Prostate gland (tissue), 2 donors: ENCODE measurements at regions not wholly inside any gene's neighbourhood (a gene's known extent, or its start where the extent isn't known, plus 50 kb on each side); places are given as distances from the start of the nearest gene placed in this dataset.

Experiments
- DNase-seq: peaks from one replicate; pipeline ENCODE4 v3.0.0-alpha.2; 2019; ENCODE audit warnings: low spot score
- H3K27ac ChIP-seq, 2 donors: fragments of 200-600 bp; sonication (generic); 2 replicates each; pipeline ENCODE4 v1.5.1; 2017 to 2019
- H3K27me3 ChIP-seq: fragments of 200-600 bp; sonication (generic); replicated peaks from 2 replicates; pipeline ENCODE4 v1.5.1; 2019; ENCODE audit not compliant: insufficient read depth
- H3K36me3 ChIP-seq, 2 donors: fragments of 200-600 bp; sonication (generic); 1 replicate in 1 of 2; 2 replicates in 1 of 2; pipeline versions ENCODE4 v1.5.1 to v1.8.1; 2017 to 2019
- H3K4me1 ChIP-seq: fragments of 200-600 bp; sonication (generic); replicated peaks from 2 replicates; pipeline ENCODE4 v1.5.1; 2019
- H3K4me3 ChIP-seq, 2 donors: fragments of 200-600 bp; sonication (generic); 2 replicates each; pipeline ENCODE4 v1.5.1; 2017 to 2019
- H3K9me3 ChIP-seq: fragments of 200-600 bp; sonication (generic); 2 replicates; pipeline ENCODE4 v1.5.1; 2017
- POLR2A ChIP-seq: fragments of 450-650 bp; IDR thresholded peaks from one replicate; pipeline ENCODE4 v1.6.1; 2016; ENCODE audit warnings: antibody characterized with exemption, mild to moderate bottlenecking
- POLR2AphosphoS5 ChIP-seq: sonication (generic); formaldehyde crosslinking; IDR thresholded peaks from one replicate; pipeline ENCODE4 v1.6.1; 2017; ENCODE audit warnings: antibody characterized with exemption
- WGBS: methylation state at CpG from one replicate; pipeline ENCODE4 v1.1.5; 2018; 5-methylcytosine and 5-hydroxymethylcytosine counted together
- intact Hi-C: fragments of 100-400 bp; cut with DNase I; formaldehyde crosslinking; loops from one replicate; pipeline ENCODE4 v1.14.2; 2022
- TF ChIP-seq, protein P1 (sequence below), 4 experiments: fragments of 200-600 bp in 2 of 4; fragments of 450-650 bp in 2 of 4; sonication (generic) in 2 of 4; IDR thresholded peaks; 1 replicate in 3 of 4; 2 replicates in 1 of 4; pipeline ENCODE4 v1.5.1; 2016 to 2019; ENCODE audit warnings: antibody characterized with exemption in 4 of 4, mild to moderate bottlenecking in 2 of 4, moderate library complexity in 2 of 4

DNA sequence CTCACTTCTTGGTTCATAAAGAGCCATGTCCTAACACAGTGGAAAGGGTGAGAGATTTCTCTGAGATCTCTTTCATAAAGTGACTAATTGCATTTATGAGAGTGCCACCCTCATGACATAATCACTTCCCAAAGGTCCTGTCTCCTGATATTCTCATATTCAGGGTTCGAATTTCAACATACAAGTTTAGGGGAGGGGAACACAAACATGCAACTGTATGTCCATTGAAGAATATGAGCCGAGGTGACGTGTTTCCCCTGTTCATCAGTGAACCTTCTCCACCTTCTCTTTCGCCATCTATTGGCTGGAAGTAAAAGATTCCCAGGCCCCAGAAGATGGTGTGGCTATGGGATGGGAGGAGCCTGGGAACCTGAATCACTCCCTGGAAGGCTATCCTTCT is 354.2 kb upstream of the ATP2B1 start:
- no peak overlapping the region for H3K4me3 ChIP-seq
- intact Hi-C loops, result no loop called here
- H3K27me3 ChIP-seq, result no peaks in the 10 kb centered on the region

DNA sequence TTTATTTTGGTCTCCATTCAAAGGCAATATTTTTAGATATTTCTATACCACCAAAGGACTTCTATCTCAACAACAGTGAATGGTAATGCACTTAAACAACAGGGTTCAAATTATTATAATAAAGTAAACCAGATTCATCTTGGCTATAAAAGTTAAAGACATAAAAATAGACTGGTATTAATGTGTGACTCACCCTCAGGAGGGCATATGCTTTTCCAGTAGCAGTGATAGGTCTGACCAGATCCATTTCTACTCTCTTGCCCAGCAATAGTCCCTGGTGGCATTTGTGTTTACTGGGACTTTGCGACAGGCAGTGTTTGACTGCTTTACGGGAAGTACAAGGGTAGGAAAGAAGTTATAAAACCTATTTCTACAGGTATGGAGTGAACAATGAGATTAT is 353.2 kb upstream of the ATP2B1 start:
- DNase-seq, result no peak

More for the DNA sequence above, 354.2 kb upstream of the ATP2B1 start:
- Histone ChIP-seq H3K36me3 (no peaks in the 10 kb centered on the region), H3K27ac (no peak overlapping the region), H3K9me3 (no peaks in the 10 kb centered on the region), H3K4me1 (no peaks in the 10 kb centered on the region)
- no peak for DNase-seq
- TF ChIP-seq POLR2A (no peak), POLR2AphosphoS5 (no peak)
- TF ChIP-seq, protein P1, sequence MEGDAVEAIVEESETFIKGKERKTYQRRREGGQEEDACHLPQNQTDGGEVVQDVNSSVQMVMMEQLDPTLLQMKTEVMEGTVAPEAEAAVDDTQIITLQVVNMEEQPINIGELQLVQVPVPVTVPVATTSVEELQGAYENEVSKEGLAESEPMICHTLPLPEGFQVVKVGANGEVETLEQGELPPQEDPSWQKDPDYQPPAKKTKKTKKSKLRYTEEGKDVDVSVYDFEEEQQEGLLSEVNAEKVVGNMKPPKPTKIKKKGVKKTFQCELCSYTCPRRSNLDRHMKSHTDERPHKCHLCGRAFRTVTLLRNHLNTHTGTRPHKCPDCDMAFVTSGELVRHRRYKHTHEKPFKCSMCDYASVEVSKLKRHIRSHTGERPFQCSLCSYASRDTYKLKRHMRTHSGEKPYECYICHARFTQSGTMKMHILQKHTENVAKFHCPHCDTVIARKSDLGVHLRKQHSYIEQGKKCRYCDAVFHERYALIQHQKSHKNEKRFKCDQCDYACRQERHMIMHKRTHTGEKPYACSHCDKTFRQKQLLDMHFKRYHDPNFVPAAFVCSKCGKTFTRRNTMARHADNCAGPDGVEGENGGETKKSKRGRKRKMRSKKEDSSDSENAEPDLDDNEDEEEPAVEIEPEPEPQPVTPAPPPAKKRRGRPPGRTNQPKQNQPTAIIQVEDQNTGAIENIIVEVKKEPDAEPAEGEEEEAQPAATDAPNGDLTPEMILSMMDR (IDR thresholded peaks at IDR 0.05), result no peak
- WGBS, result 91% methylated on average over 4 of the region's 4 CpGs

DNA sequence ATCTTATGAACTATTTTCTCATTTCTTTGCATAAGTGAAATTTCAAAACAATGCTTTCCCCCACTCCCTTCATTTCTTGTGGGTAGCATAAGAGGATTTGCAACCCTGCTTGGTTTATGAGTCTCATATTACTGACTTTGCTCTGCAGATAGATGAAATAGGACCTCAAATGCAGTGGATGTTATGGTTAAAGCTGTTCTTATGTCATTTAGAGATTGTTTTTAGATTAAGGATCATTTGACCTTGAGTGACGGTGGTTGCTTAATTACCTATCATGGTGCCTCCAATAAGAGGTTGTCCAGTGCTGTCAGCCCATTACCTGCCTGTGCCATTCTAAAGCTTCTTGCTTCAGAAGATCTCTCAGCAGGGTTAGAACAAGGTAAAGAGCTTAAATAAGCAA is 351.4 kb upstream of the ATP2B1 start:
- H3K36me3 ChIP-seq, result no peaks in the 10 kb centered on the region
- no peaks in the 10 kb centered on the region for H3K27me3 ChIP-seq
- H3K4me3 ChIP-seq, result no peak overlapping the region
- no peak overlapping the region for H3K27ac ChIP-seq
- 87% methylated on average over 1 of the region's 1 CpG for WGBS
- DNase-seq, result no peak
- no peak for TF ChIP-seq POLR2AphosphoS5
- no peak for TF ChIP-seq POLR2A
- TF ChIP-seq, protein P1 (IDR thresholded peaks at IDR 0.05), result no peak
- intact Hi-C loops, result no loop called here
- no peaks in the 10 kb centered on the region for H3K9me3 ChIP-seq
- H3K4me1 ChIP-seq, result no peaks in the 10 kb centered on the region

More for the DNA sequence above, 353.2 kb upstream of the ATP2B1 start:
- no peak overlapping the region for H3K27ac ChIP-seq
- no peaks in the 10 kb centered on the region for H3K36me3 ChIP-seq
- no peaks in the 10 kb centered on the region for H3K9me3 ChIP-seq
- WGBS, result 63% methylated on average over 2 of the region's 2 CpGs
- H3K27me3 ChIP-seq, result no peaks in the 10 kb centered on the region
- no peaks in the 10 kb centered on the region for H3K4me1 ChIP-seq
- TF ChIP-seq, protein P1 (IDR thresholded peaks at IDR 0.05), result no peak
- TF ChIP-seq POLR2AphosphoS5 (no peak), POLR2A (no peak)
- no peak overlapping the region for H3K4me3 ChIP-seq
- intact Hi-C loops, result no loop called here

DNA sequence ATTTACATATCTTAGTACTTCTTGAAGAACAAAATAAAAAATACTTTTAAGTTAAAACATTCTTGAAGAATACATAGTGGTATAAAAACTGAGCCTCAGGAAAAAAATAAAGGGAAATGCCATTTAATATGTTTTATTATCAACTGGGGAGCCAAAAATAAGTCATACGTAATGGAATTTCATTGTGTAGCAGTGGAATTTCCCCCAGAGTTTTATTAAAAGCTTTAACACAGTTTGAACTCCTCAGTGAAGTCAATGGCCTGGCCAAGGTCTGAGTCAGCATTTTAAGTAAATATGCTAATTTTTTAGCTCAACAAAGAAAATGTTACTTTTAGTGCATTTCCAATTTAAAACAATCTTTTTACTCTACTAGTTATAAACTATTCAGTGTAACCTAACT is 350.1 kb upstream of the ATP2B1 start:
- no peak for DNase-seq
- TF ChIP-seq POLR2A (no peak), POLR2AphosphoS5 (no peak)
- TF ChIP-seq, protein P1 (IDR thresholded peaks at IDR 0.05), result no peak
- Histone ChIP-seq H3K4me1 (no peaks in the 10 kb centered on the region), H3K9me3 (no peaks in the 10 kb centered on the region), H3K27ac (no peak overlapping the region), H3K36me3 (no peaks in the 10 kb centered on the region), H3K4me3 (no peak overlapping the region), H3K27me3 (no peaks in the 10 kb centered on the region)
- intact Hi-C loops, result no loop called here
- WGBS, result 13% methylated on average over 1 of the region's 1 CpG

DNA sequence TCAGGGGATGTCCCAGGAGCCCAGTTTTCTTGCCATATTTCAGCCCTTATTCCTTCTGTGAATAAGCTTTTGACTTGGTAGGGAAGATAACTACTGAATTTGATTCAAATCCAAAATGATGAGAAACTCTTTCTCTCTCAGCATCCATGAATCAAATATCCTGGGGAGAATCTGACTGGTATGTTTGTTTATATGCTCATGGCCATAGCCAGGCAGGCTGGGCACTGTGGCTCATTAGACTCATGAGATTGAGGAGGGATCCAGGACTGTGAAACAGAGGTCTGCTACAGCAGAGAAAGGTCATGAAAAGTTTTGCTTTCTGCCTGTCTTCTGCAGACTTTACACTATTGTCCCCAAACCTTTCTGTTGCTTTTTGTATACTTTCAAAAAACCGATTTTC is 346.4 kb upstream of the ATP2B1 start:
- intact Hi-C loops, result no loop called here
- Histone ChIP-seq H3K4me1 (no peaks in the 10 kb centered on the region), H3K27me3 (no peaks in the 10 kb centered on the region), H3K4me3 (no peak overlapping the region), H3K9me3 (no peaks in the 10 kb centered on the region), H3K27ac (no peak overlapping the region), H3K36me3 (no peaks in the 10 kb centered on the region)
- TF ChIP-seq POLR2A (no peak), POLR2AphosphoS5 (no peak)
- TF ChIP-seq, protein P1 (IDR thresholded peaks at IDR 0.05), result no peak
- DNase-seq, result no peak
- 78% methylated on average over 1 of the region's 1 CpG for WGBS
